Sigmoid colon (tissue), 4 donors: ENCODE measurements at regions not wholly inside any gene's neighbourhood (a gene's known extent, or its start where the extent isn't known, plus 50 kb on each side); places are given as distances from the start of the nearest gene placed in this dataset.

ENCODE experiments used
- EP300 ChIP-seq, 4 donors: sonication (generic); formaldehyde crosslinking; IDR thresholded peaks; one replicate each; pipeline ENCODE4 v1.6.1; 2017; ENCODE audit warnings: antibody characterized with exemption in 4 of 4
- POLR2AphosphoS5 ChIP-seq, 4 donors: sonication (generic); formaldehyde crosslinking; IDR thresholded peaks; one replicate each; pipeline ENCODE4 v1.6.1; 2017; ENCODE audit warnings: antibody characterized with exemption in 4 of 4

DNA sequence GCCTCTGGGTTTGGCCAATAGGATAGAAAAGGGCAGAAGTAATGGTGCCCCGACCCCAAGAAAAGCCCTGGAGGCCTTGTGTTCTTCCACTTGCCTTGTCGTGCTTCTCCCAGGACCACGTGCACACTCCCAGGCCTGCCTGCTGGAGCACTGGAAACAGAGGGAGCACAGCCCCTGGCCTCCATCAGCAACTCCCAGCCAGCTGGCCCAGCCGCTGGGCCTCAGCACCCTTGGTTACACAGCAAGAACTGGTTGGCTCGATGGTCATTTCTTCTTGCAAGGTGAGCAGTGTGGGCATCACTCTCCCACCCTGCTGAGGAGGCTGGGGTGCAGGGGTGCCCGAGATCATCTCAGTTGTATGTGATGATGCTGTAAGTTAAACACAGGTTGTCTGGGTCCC, 69.2 kb upstream of the CST7 start:
- TF ChIP-seq POLR2AphosphoS5 (IDR thresholded peaks at IDR 0.05) (no peak), EP300 (IDR thresholded peaks at IDR 0.05) (no peak)
